ENCODE measurements at regions not wholly inside any gene's neighbourhood (a gene's known extent, or its start where the extent isn't known, plus 50 kb on each side); places are given as distances from the start of the nearest gene placed in this dataset.

DNA sequence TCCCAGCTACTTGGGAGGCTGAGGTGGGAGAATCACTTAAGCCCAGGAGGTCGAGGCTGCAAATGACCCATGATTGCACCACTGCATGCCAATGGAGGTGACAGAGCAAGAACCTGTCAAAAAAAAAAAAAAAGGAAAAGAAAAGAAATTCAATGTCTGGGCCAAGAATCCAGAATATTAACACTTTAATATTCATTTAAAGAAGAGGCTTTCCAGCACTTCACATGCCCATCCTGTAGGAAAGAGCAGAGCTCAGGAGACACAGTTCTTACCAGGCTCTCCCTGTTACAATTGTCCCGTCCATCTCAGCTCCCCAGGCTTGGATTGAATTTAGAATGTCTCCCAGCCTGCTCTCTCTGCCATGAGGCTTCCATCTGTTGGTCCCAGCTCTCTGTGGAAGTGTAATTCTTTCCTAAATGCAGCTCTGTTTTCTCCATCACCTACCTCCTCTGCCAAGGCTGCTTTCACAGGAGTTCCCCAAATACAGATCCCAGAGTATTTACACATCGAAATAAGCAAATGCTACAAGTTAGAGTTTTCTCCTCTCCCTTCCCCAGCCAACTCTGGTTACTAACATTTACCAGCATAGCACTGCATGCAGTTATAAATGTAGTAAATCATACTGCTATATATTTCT is 116.6 kb upstream of the CDC42BPA start:
- no peaks in the 10 kb centered on the region for H3K27me3 ChIP-seq (ENCODE audit: insufficient read depth, low read depth, severe bottlenecking)
- no peak for DNase-seq
- H3K4me3 ChIP-seq (ENCODE audit: low read depth, low read length), result no peak overlapping the region
- no peaks in the 10 kb centered on the region for H3K36me3 ChIP-seq
- H3K9me3 ChIP-seq (ENCODE audit: severe bottlenecking), result no peaks in the 10 kb centered on the region
- TF ChIP-seq, protein P1, sequence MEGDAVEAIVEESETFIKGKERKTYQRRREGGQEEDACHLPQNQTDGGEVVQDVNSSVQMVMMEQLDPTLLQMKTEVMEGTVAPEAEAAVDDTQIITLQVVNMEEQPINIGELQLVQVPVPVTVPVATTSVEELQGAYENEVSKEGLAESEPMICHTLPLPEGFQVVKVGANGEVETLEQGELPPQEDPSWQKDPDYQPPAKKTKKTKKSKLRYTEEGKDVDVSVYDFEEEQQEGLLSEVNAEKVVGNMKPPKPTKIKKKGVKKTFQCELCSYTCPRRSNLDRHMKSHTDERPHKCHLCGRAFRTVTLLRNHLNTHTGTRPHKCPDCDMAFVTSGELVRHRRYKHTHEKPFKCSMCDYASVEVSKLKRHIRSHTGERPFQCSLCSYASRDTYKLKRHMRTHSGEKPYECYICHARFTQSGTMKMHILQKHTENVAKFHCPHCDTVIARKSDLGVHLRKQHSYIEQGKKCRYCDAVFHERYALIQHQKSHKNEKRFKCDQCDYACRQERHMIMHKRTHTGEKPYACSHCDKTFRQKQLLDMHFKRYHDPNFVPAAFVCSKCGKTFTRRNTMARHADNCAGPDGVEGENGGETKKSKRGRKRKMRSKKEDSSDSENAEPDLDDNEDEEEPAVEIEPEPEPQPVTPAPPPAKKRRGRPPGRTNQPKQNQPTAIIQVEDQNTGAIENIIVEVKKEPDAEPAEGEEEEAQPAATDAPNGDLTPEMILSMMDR (IDR thresholded peaks at IDR 0.05; ENCODE audit: low read depth, low read length), result no peak
- H3K27ac ChIP-seq, result no peak overlapping the region

DNA sequence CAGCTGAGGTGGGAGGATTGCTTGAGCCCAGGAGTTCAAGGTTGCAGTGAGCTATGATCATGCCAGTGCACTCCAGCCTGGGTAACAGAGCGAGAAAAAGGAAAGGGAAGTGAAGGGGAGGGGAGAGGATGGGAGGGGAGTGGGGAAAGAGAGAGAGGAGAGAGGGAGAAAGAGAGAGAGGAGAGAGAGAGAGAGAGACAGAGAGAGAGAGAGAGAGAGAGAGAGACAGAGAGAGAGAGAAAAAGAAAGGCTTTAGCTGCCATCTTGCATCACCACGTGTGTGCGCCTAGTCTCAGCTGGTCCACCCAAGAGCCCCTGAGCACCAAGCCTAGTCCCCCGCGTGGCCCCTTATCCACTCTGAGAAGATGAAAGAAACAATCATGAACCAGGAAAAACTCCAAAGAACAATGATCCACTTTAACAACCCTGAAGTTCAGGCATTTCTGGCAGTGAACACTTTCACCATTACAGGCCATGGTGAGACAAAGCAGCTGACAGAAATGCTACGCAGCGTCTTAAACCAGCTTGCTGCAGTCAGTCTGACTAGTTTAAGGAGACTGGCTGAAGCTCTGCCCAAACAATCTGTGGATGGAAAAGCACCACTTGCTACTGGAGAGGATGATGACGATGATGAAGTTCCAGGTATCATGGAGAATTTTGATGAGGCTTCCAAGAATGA is 115.5 kb upstream of the CDC42BPA start:
- Histone ChIP-seq H3K27ac (no peak overlapping the region), H3K4me3 (ENCODE audit: low read depth, low read length) (no peak overlapping the region), H3K9me3 (ENCODE audit: severe bottlenecking) (no peaks in the 10 kb centered on the region), H3K27me3 (ENCODE audit: insufficient read depth, low read depth, severe bottlenecking) (no peaks in the 10 kb centered on the region), H3K36me3 (no peaks in the 10 kb centered on the region)
- DNase-seq, result no peak
- TF ChIP-seq, protein P1 (IDR thresholded peaks at IDR 0.05; ENCODE audit: low read depth, low read length), result no peak

DNA sequence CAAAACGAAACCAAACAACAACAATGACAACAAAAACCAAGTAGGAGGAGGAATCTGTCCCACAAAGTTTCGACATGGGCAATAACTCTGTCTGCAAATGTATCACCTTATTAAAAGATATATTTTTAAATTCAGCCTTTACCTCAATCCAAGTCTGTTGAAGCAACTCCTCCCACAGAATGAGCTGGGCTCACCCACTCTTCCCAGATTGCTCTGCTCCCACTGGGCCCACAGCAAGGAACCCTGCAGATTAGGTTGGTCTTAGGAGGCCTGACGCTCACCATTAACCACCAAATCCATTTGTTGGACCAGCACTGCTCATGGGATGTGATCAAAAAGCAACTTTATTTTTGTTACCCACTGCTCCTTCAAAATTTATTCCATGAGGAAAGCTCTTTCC is 114.7 kb upstream of the CDC42BPA start:
- H3K9me3 ChIP-seq (ENCODE audit: severe bottlenecking), result no peaks in the 10 kb centered on the region
- H3K36me3 ChIP-seq, result no peaks in the 10 kb centered on the region
- no peak overlapping the region for H3K27ac ChIP-seq
- H3K27me3 ChIP-seq (ENCODE audit: insufficient read depth, low read depth, severe bottlenecking), result no peaks in the 10 kb centered on the region
- no peak overlapping the region for H3K4me3 ChIP-seq (ENCODE audit: low read depth, low read length)
- DNase-seq, result no peak
- TF ChIP-seq, protein P1 (IDR thresholded peaks at IDR 0.05; ENCODE audit: low read depth, low read length), result no peak

DNA sequence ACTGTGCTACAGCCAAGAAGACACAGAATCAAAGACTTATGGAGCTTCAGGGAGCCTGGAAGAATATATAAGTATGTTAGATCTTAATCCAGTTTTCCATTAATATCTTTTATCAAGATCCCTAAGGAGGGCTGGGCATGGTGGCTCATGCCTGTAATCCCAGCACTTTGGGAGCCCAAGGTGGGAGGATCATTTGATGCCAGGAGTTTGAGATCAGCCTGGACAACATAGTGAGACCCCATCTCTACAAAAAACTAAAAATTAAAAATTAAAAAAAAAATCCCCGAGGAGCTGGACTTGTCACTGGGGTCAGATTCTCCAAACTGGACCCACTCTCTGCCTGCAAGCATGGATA is 113.9 kb upstream of the CDC42BPA start:
- no peaks in the 10 kb centered on the region for H3K27me3 ChIP-seq (ENCODE audit: insufficient read depth, low read depth, severe bottlenecking)
- H3K36me3 ChIP-seq, result no peaks in the 10 kb centered on the region
- no peak for DNase-seq
- TF ChIP-seq, protein P1 (IDR thresholded peaks at IDR 0.05; ENCODE audit: low read depth, low read length), result no peak
- H3K4me3 ChIP-seq (ENCODE audit: low read depth, low read length), result no peak overlapping the region
- no peak overlapping the region for H3K27ac ChIP-seq
- no peaks in the 10 kb centered on the region for H3K9me3 ChIP-seq (ENCODE audit: severe bottlenecking)

DNA sequence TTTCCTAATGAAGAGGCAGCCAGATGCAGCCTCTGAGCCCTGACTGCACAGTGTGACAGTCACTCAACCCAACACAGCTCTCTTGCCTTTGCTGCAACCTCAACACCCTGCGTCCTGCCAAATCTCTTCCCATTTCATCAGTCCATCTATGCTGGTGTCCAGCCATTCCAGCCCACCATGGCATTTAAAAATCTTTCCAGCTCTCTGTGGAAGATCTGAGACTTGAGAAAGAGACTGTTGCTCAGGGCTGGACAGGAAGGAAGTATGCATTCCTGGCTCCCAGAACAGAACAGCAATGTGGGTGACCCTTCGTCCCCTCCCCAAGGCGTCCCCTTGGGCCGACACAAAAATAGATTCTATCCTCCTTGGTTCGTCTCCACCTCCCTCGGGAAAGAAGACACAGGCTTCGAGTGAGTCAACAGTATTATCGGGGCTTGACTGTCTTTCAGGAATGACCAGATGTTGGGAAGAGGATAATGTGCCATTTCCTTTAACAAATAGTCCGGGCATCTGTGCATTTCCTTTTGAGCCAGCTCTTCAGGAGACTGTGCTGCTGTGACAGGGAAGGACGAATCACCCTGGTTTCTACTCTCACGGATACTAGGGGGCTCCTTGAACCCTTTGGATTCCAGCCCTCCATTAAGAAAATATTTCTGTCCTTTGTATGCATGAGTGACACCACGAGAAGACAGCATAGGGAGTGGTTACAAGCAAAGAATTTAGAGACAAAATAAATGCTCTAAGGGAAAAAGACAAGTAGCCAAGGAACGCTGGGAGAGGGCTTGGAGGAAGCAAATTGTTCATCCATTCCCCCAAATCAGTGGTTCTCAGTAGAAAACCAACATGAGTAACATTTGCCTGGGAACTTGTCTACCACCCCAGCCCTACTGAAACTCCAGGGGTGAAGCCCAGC is 111.4 kb upstream of the CDC42BPA start:
- no peak overlapping the region for H3K4me3 ChIP-seq (ENCODE audit: low read depth, low read length)
- TF ChIP-seq, protein P1 (IDR thresholded peaks at IDR 0.05; ENCODE audit: low read depth, low read length), result no peak
- no peaks in the 10 kb centered on the region for H3K36me3 ChIP-seq
- H3K27ac ChIP-seq, result no peak overlapping the region
- H3K27me3 ChIP-seq (ENCODE audit: insufficient read depth, low read depth, severe bottlenecking), result no peaks in the 10 kb centered on the region
- no peaks in the 10 kb centered on the region for H3K9me3 ChIP-seq (ENCODE audit: severe bottlenecking)
- no peak for DNase-seq
